ENCODE measurements at regions not wholly inside any gene's neighbourhood (a gene's known extent, or its start where the extent isn't known, plus 50 kb on each side); places are given as distances from the start of the nearest gene placed in this dataset.
"Not testable (repeated sequence)": the region's sequence is repeated elsewhere in the genome, so short reads cannot be mapped to it uniquely, and the experiment has no call there.

- no peak for DNase-seq
Measured at GRCh38 chr1:163922743-163923201, 601.0 kb downstream of the NUF2 start.

GRCh38 chr1:163924041-163924440 is 602.3 kb downstream of the NUF2 start:
- DNase-seq = no peak

- no peak for DNase-seq
Measured at GRCh38 chr1:163927493-163927892, 605.7 kb downstream of the NUF2 start.

GRCh38 chr1:163928069-163928468 is 606.3 kb downstream of the NUF2 start:
- DNase-seq = no peak

GRCh38 chr1:163928651-163929050 is 606.9 kb downstream of the NUF2 start:
- no peak for DNase-seq

- no peak for DNase-seq
Measured at GRCh38 chr1:163932901-163933300, 611.1 kb downstream of the NUF2 start.

GRCh38 chr1:163933437-163933836 is 611.7 kb downstream of the NUF2 start:
- DNase-seq = no peak

- DNase-seq = no peak
Measured at GRCh38 chr1:163935738-163936374, 614.1 kb downstream of the NUF2 start.

- no peak for DNase-seq
Measured at GRCh38 chr1:163959622-163960021, 599.4 kb upstream of the PBX1 start.

- DNase-seq = no peak
Measured at GRCh38 chr1:163970151-163970550, 588.8 kb upstream of the PBX1 start.

GRCh38 chr1:163970699-163971098 is 588.3 kb upstream of the PBX1 start:
- DNase-seq = no peak

GRCh38 chr1:163973586-163973985 is 585.4 kb upstream of the PBX1 start:
- DNase-seq = no peak

- no peak for DNase-seq
Measured at GRCh38 chr1:163974120-163974519, 584.9 kb upstream of the PBX1 start.

GRCh38 chr1:163980394-163980793 is 578.6 kb upstream of the PBX1 start:
- DNase-seq = peak; percentile 53

GRCh38 chr1:163981500-163982030 is 577.4 kb upstream of the PBX1 start:
- peak; percentile 12 for DNase-seq

GRCh38 chr1:163983097-163983496 is 575.9 kb upstream of the PBX1 start:
- DNase-seq = no peak

GRCh38 chr1:163985700-163986099 is 573.3 kb upstream of the PBX1 start:
- no peak for DNase-seq

- DNase-seq = no peak
Measured at GRCh38 chr1:163999131-163999530, 559.9 kb upstream of the PBX1 start.

- DNase-seq = not testable (repeated sequence)
Measured at GRCh38 chr1:164006186-164006585, 552.8 kb upstream of the PBX1 start.

- DNase-seq = no peak
Measured at GRCh38 chr1:164006621-164007020, 552.4 kb upstream of the PBX1 start.

- DNase-seq = no peak
Measured at GRCh38 chr1:164017239-164017638, 541.7 kb upstream of the PBX1 start.

- no peak for DNase-seq
Measured at GRCh38 chr1:164020391-164020790, 538.6 kb upstream of the PBX1 start.

- DNase-seq = no peak
Measured at GRCh38 chr1:164021813-164022212, 537.2 kb upstream of the PBX1 start.

- no peak for DNase-seq
Measured at GRCh38 chr1:164033782-164034181, 525.2 kb upstream of the PBX1 start.

- DNase-seq = no peak
Measured at GRCh38 chr1:164040754-164041153, 518.2 kb upstream of the PBX1 start.
